ENCODE measurements at regions not wholly inside any gene's neighbourhood (a gene's known extent, or its start where the extent isn't known, plus 50 kb on each side); places are given as distances from the start of the nearest gene placed in this dataset.

DNA sequence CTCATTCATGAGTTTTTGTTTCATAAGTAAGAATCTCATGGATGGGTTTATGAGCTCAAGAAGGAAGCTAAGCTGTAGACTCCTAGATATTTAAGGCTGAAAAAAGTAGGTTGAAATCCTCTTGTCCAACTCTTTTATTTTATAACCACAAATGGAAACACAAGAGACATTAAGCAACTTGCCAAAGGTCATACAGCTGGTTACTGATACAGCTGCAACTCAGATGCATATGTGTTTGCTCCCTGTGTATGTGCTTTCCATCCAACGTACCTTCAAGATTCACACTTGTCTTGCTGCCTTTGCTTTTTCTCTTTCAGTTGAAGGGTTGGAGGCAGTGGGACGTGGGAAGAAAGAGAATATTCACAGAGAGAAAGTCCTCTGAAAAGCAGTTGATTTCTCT is 153.5 kb upstream of the STMND1 start:
- no peak overlapping the region for H2AFZ ChIP-seq
- no peak for ATAC-seq

DNA sequence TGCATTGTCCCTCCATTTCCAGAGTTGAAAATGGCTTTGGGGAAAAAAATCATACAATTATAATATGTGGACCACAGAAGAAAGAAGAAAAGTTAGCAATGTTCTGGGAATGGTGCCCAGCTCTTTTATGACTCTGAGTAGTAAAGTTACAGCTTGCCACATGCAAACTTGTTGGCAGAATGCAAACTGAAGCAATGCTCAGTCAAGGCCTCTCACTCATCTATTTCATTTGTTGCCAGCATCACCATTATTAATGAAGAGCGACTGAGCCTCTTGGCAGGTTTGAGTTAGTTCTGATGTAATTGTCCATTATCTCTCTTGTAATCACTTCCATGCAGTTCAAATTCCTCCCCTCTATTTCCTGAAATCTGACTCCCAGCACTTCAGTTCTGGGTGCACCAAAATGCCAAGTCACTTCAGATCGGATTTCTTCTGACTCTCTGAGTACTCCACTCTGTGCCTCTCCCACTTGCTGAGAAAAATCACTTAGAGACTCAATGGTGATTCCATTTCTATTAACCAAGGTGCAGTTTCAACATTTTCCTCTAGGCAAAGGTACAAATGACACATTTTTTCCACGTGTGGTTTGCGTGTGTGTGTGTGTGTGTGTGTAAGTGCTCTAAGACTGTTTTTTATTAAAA is 154.4 kb upstream of the STMND1 start:
- H2AFZ ChIP-seq: peak overlapping the region; percentile 75
- no peak overlapping the region for H3K4me3 ChIP-seq
- H3K27me3 ChIP-seq (ENCODE audit: insufficient read depth): no peaks in the 10 kb centered on the region
- no peaks in the 10 kb centered on the region for H3K36me3 ChIP-seq (ENCODE audit: insufficient read depth)
- peaks cover 22% of the 10 kb centered on the region for H3K4me1 Mint-ChIP-seq
- H3K4me3 Mint-ChIP-seq: no peak overlapping the region
- ATAC-seq (peak; percentile 57; the same call in 2 of the 3 replicates), DNase-seq (ENCODE audit: low spot score) (peak; percentile 52)
- no peak overlapping the region for H3K27ac ChIP-seq (ENCODE audit: low read depth)
- H3K9me3 Mint-ChIP-seq: no peaks in the 10 kb centered on the region
- peaks cover 13% of the 10 kb centered on the region; the same call in 1 of the 2 replicates for H3K9me2 ChIP-seq (ENCODE audit: insufficient read depth)
- H3K27ac Mint-ChIP-seq: peak overlapping the region; percentile 55
- no peaks in the 10 kb centered on the region for H3K79me2 ChIP-seq (replicated peaks; ENCODE audit: insufficient read depth)
- no peaks in the 10 kb centered on the region for H3K36me3 Mint-ChIP-seq (ENCODE audit: low read depth)
- H3F3A ChIP-seq (replicated peaks; ENCODE audit: low read depth): no peaks in the 10 kb centered on the region
- H3K4me1 ChIP-seq (ENCODE audit: insufficient read depth): peaks cover 10% of the 10 kb centered on the region; the same call in 1 of the 2 replicates
- peak overlapping the region; percentile 52 for H3K4me2 ChIP-seq
- H3K27me3 Mint-ChIP-seq (ENCODE audit: insufficient read depth, low read depth, poor library complexity): no peaks in the 10 kb centered on the region
- TF ChIP-seq, protein P1, sequence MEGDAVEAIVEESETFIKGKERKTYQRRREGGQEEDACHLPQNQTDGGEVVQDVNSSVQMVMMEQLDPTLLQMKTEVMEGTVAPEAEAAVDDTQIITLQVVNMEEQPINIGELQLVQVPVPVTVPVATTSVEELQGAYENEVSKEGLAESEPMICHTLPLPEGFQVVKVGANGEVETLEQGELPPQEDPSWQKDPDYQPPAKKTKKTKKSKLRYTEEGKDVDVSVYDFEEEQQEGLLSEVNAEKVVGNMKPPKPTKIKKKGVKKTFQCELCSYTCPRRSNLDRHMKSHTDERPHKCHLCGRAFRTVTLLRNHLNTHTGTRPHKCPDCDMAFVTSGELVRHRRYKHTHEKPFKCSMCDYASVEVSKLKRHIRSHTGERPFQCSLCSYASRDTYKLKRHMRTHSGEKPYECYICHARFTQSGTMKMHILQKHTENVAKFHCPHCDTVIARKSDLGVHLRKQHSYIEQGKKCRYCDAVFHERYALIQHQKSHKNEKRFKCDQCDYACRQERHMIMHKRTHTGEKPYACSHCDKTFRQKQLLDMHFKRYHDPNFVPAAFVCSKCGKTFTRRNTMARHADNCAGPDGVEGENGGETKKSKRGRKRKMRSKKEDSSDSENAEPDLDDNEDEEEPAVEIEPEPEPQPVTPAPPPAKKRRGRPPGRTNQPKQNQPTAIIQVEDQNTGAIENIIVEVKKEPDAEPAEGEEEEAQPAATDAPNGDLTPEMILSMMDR (conservative IDR thresholded peaks at IDR 0.05; ENCODE audit: low read depth in 2 of 2): 0 out of 4 replicates have a peak, but pooled peaks of 1 of the 2 experiments have one; percentile 16
- no peak for TF ChIP-seq CREB1 (CRISPR knock-in tag; IDR thresholded peaks at IDR 0.05; ENCODE audit: low read depth)
- H4K20me1 ChIP-seq (replicated peaks; ENCODE audit: insufficient read depth): no peaks in the 10 kb centered on the region

More for the DNA sequence above, 153.5 kb upstream of the STMND1 start:
- Mint-ChIP-seq H3K27me3 (ENCODE audit: insufficient read depth, low read depth, poor library complexity) (no peaks in the 10 kb centered on the region), H3K27ac (no peak overlapping the region), H3K36me3 (ENCODE audit: low read depth) (no peaks in the 10 kb centered on the region), H3K9me3 (no peaks in the 10 kb centered on the region), H3K4me1 (peaks cover 31% of the 10 kb centered on the region), H3K4me3 (no peak overlapping the region)
- no peak overlapping the region for H3K4me3 ChIP-seq
- H3K27ac ChIP-seq (ENCODE audit: low read depth): no peak overlapping the region
- no peak for DNase-seq (ENCODE audit: low spot score)
- H4K20me1 ChIP-seq (replicated peaks; ENCODE audit: insufficient read depth): no peaks in the 10 kb centered on the region
- TF ChIP-seq EZH2phosphoT487 (IDR thresholded peaks at IDR 0.05; ENCODE audit: unreplicated experiment): no peak
- TF ChIP-seq ZNF114 (CRISPR knock-in tag; IDR thresholded peaks at IDR 0.05): no peak
- TF ChIP-seq EZH2 (IDR thresholded peaks at IDR 0.05; ENCODE audit: low read depth, unreplicated experiment): no peak
- TF ChIP-seq, protein P2, sequence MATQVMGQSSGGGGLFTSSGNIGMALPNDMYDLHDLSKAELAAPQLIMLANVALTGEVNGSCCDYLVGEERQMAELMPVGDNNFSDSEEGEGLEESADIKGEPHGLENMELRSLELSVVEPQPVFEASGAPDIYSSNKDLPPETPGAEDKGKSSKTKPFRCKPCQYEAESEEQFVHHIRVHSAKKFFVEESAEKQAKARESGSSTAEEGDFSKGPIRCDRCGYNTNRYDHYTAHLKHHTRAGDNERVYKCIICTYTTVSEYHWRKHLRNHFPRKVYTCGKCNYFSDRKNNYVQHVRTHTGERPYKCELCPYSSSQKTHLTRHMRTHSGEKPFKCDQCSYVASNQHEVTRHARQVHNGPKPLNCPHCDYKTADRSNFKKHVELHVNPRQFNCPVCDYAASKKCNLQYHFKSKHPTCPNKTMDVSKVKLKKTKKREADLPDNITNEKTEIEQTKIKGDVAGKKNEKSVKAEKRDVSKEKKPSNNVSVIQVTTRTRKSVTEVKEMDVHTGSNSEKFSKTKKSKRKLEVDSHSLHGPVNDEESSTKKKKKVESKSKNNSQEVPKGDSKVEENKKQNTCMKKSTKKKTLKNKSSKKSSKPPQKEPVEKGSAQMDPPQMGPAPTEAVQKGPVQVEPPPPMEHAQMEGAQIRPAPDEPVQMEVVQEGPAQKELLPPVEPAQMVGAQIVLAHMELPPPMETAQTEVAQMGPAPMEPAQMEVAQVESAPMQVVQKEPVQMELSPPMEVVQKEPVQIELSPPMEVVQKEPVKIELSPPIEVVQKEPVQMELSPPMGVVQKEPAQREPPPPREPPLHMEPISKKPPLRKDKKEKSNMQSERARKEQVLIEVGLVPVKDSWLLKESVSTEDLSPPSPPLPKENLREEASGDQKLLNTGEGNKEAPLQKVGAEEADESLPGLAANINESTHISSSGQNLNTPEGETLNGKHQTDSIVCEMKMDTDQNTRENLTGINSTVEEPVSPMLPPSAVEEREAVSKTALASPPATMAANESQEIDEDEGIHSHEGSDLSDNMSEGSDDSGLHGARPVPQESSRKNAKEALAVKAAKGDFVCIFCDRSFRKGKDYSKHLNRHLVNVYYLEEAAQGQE (IDR thresholded peaks at IDR 0.05; ENCODE audit: unreplicated experiment): no peak
- no peak for TF ChIP-seq NANOG (IDR thresholded peaks at IDR 0.05; ENCODE audit: borderline replicate concordance)
- H3K27me3 ChIP-seq (ENCODE audit: insufficient read depth): no peaks in the 10 kb centered on the region
- peaks cover 13% of the 10 kb centered on the region; the same call in 1 of the 2 replicates for H3K9me2 ChIP-seq (ENCODE audit: insufficient read depth)
- peaks cover 16% of the 10 kb centered on the region for H3K4me1 ChIP-seq (ENCODE audit: insufficient read depth)
- no peaks in the 10 kb centered on the region for H3K36me3 ChIP-seq (ENCODE audit: insufficient read depth)
- H3K79me2 ChIP-seq (replicated peaks; ENCODE audit: insufficient read depth): no peaks in the 10 kb centered on the region
- no peak overlapping the region for H3K4me2 ChIP-seq
- H3F3A ChIP-seq (replicated peaks; ENCODE audit: low read depth): no peaks in the 10 kb centered on the region

Data from GM23338 (cell line).